MM.1S (cell line): ENCODE measurements at regions not wholly inside any gene's neighbourhood (a gene's known extent, or its start where the extent isn't known, plus 50 kb on each side); places are given as distances from the start of the nearest gene placed in this dataset.

Experiments
- DNase-seq: peaks from one replicate; pipeline ENCODE4 v3.0.0-alpha.2; 2015
- H2AFZ ChIP-seq: fragments of 300-600 bp; sonication (generic); 2 replicates; pipeline ENCODE4 v1.6.0; 2016; ENCODE audit warnings: antibody characterized with exemption, low read length
- H3F3A ChIP-seq: fragments of 300-600 bp; sonication (generic); 2 replicates; pipeline ENCODE4 v1.6.1; 2016; ENCODE audit warnings: mild to moderate bottlenecking, antibody characterized with exemption, low read length, moderate library complexity, mixed read lengths; ENCODE audit not compliant: insufficient read depth
- H3K27ac ChIP-seq: fragments of 300-600 bp; sonication (generic); 2 replicates; pipeline ENCODE4 v1.5.1; 2016; ENCODE audit warnings: mild to moderate bottlenecking, low read length
- H3K27me3 ChIP-seq: fragments of 300-600 bp; sonication (generic); replicated peaks from 2 replicates; pipeline ENCODE4 v1.6.0; 2016; ENCODE audit warnings: low read length; ENCODE audit not compliant: insufficient read depth
- H3K36me3 ChIP-seq: fragments of 300-600 bp; sonication (generic); replicated peaks from 2 replicates; pipeline ENCODE4 v1.6.1; 2016; ENCODE audit warnings: mild to moderate bottlenecking, low read length, mixed read lengths; ENCODE audit not compliant: insufficient read depth
- H3K4me1 ChIP-seq: fragments of 300-600 bp; sonication (generic); 2 replicates; pipeline ENCODE4 v1.6.1; 2016; ENCODE audit warnings: low read length, mixed read lengths
- H3K4me2 ChIP-seq: fragments of 300-600 bp; sonication (generic); 2 replicates; pipeline ENCODE4 v1.6.0; 2016; ENCODE audit warnings: low read depth, low read length
- H3K4me3 ChIP-seq: fragments of 300-600 bp; sonication (generic); 2 replicates; pipeline ENCODE4 v1.5.1; 2016; ENCODE audit warnings: low read length, mixed read lengths
- H3K79me2 ChIP-seq: fragments of 300-600 bp; sonication (generic); 2 replicates; pipeline ENCODE4 v1.6.1; 2016; ENCODE audit warnings: mixed run types, low read length, mixed read lengths
- H3K9ac ChIP-seq: fragments of 300-600 bp; sonication (generic); 2 replicates; pipeline ENCODE4 v1.6.1; 2016; ENCODE audit warnings: low read length, mixed read lengths
- H3K9me2 ChIP-seq: fragments of 300-600 bp; sonication (generic); replicated peaks from 2 replicates; pipeline ENCODE4 v1.6.1; 2016; ENCODE audit warnings: mild to moderate bottlenecking, low read length, mixed read lengths; ENCODE audit not compliant: insufficient read depth
- H3K9me3 ChIP-seq: fragments of 300-600 bp; sonication (generic); replicated peaks from 2 replicates; pipeline ENCODE4 v1.6.1; 2016; ENCODE audit warnings: mild to moderate bottlenecking, low read length, mixed read lengths; ENCODE audit not compliant: insufficient read depth
- H4K20me1 ChIP-seq: fragments of 300-600 bp; sonication (generic); 2 replicates; pipeline ENCODE4 v1.6.1; 2016; ENCODE audit warnings: mild to moderate bottlenecking, low read length, moderate library complexity, mixed read lengths; ENCODE audit not compliant: insufficient read depth
- EZH2 ChIP-seq: fragments of 300-600 bp; sonication (generic); optimal IDR thresholded peaks from 2 replicates; pipeline ENCODE3; 2017; ENCODE audit warnings: low read depth, mild to moderate bottlenecking, antibody characterized with exemption, low read length, mixed read lengths
- EZH2phosphoT487 ChIP-seq: fragments of 300-600 bp; sonication (generic); IDR thresholded peaks from 2 replicates; pipeline ENCODE4 v1.6.1; 2018; ENCODE audit warnings: antibody characterized with exemption, low read length
- TF ChIP-seq, protein P1 (sequence below): fragments of 300-600 bp; sonication (generic); IDR thresholded peaks from 2 replicates; pipeline ENCODE4 v1.5.1; 2016; ENCODE audit warnings: antibody characterized with exemption, low read length, mixed read lengths

DNA sequence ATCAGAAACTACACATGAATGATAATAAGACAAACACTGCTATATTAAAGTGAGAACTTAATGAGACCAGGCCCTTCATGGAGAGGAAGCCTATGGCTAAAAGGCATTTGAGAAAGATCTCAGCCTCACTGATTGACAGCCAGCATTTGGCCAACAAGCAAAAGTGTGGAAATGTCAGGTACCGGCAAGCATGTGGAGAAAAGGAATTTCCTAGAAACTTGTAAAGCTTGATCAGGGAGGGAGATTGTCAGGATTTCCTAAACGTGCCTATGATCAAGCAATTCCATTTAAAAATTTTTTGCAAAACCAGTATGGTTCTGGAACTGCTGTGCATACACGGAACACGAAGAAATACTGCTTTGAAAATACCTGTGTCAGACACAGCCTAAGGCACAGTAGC is 220.3 kb upstream of the ATP10A start:
- Histone ChIP-seq H3K9me3 (no peaks in the 10 kb centered on the region), H3K4me1 (no peaks in the 10 kb centered on the region), H3K9me2 (no peaks in the 10 kb centered on the region), H3K4me2 (no peak overlapping the region), H4K20me1 (no peaks in the 10 kb centered on the region), H3K36me3 (no peaks in the 10 kb centered on the region), H2AFZ (no peak overlapping the region), H3K27ac (no peak overlapping the region), H3K79me2 (no peaks in the 10 kb centered on the region), H3K27me3 (no peaks in the 10 kb centered on the region), H3F3A (no peaks in the 10 kb centered on the region), H3K4me3 (no peak overlapping the region), H3K9ac (no peak overlapping the region)
- TF ChIP-seq, protein P1, sequence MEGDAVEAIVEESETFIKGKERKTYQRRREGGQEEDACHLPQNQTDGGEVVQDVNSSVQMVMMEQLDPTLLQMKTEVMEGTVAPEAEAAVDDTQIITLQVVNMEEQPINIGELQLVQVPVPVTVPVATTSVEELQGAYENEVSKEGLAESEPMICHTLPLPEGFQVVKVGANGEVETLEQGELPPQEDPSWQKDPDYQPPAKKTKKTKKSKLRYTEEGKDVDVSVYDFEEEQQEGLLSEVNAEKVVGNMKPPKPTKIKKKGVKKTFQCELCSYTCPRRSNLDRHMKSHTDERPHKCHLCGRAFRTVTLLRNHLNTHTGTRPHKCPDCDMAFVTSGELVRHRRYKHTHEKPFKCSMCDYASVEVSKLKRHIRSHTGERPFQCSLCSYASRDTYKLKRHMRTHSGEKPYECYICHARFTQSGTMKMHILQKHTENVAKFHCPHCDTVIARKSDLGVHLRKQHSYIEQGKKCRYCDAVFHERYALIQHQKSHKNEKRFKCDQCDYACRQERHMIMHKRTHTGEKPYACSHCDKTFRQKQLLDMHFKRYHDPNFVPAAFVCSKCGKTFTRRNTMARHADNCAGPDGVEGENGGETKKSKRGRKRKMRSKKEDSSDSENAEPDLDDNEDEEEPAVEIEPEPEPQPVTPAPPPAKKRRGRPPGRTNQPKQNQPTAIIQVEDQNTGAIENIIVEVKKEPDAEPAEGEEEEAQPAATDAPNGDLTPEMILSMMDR = no peak
- TF ChIP-seq EZH2 (no peak), EZH2phosphoT487 (no peak)
- no peak for DNase-seq

DNA sequence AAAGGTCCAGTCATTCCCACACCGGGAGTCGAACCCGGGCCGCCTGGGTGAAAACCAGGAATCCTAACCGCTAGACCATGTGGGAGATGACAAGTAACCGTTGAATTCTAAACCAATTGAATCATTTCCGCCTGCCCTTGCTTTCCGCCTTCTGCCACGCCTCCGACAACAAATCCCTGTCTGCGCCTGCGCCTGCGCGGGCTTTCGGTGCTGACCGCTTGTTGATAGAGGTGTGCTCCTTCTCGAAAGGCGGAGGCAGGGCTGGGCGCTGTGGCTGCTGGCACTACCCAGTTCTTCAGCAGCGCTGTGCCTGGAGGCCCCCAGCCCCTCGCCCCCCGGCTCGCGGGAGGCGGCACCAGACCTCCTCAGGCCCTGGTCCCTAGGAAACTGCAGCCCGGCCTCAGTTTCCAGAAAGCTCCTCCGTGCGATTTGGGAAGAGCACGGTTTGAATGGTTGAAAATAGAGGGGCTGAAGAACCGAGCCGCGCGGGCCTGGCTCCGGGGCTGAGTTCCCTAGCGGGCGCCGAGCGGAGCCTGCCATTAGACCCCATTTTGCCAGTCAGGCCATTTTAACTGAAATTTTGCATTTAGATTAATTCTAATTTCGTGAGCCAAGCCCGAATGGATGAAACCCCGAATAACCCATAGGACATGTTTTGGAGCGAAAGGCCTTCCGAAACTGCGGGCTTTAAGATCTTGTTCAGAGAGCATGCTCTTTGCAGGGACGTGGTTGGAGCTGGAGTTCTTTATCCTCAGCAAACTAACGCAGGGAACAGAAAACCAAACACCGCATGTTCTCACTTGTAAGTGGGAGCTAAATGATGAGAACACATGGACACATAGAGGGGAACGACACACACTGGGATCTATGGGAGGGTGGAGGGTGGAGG is 219.3 kb upstream of the ATP10A start:
- Histone ChIP-seq H3K9ac (peak overlapping the region; percentile 66; the same call in 1 of the 2 replicates), H3K4me2 (peak overlapping the region; percentile 74), H3K27me3 (no peaks in the 10 kb centered on the region), H4K20me1 (no peaks in the 10 kb centered on the region), H3K9me3 (no peaks in the 10 kb centered on the region), H3F3A (no peaks in the 10 kb centered on the region), H3K27ac (peak overlapping the region; percentile 66), H3K79me2 (no peaks in the 10 kb centered on the region), H3K36me3 (no peaks in the 10 kb centered on the region), H3K4me1 (no peaks in the 10 kb centered on the region), H3K9me2 (no peaks in the 10 kb centered on the region), H3K4me3 (peak overlapping the region; percentile 70), H2AFZ (peak overlapping the region; percentile 81)
- TF ChIP-seq EZH2 = no peak
- TF ChIP-seq, protein P1 = no peak
- TF ChIP-seq EZH2phosphoT487 = no peak
- peak; percentile 93 for DNase-seq

DNA sequence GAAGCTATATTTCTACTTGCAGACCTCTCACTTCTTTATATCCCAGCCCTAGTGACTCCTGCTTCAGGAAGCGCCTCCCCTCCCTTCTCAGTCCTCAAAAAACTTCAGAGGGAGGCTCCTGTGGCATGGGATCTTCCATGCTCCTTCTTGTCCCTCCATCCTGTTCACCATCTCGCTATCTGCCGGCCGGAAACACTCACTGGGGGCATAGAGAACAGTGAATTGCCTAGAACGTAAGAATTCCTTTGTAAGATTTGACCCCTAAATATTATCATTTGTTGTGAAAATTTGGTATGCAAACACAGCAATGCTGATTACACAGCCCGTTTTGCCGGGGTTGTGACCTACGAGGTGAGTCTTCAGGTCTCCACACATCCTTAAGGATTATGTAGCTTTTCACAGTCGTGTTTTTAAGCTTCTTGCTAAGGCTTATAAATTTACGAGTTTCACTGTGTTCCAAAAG is 218.7 kb upstream of the ATP10A start:
- Histone ChIP-seq H2AFZ (no peak overlapping the region), H3K79me2 (no peaks in the 10 kb centered on the region), H3K9ac (no peak overlapping the region), H3K4me2 (peak overlapping the region; percentile 74; the same call in 1 of the 2 replicates), H4K20me1 (no peaks in the 10 kb centered on the region), H3K27me3 (no peaks in the 10 kb centered on the region), H3K9me2 (no peaks in the 10 kb centered on the region), H3K27ac (no peak overlapping the region), H3K4me1 (no peaks in the 10 kb centered on the region), H3F3A (no peaks in the 10 kb centered on the region), H3K9me3 (no peaks in the 10 kb centered on the region), H3K36me3 (no peaks in the 10 kb centered on the region), H3K4me3 (peak overlapping the region; percentile 31; the same call in 1 of the 2 replicates)
- TF ChIP-seq, protein P1 = no peak
- TF ChIP-seq EZH2phosphoT487 (no peak), EZH2 (no peak)
- DNase-seq = no peak
